SK-MEL-5 (cell line): ENCODE measurements at regions not wholly inside any gene's neighbourhood (a gene's known extent, or its start where the extent isn't known, plus 50 kb on each side); places are given as distances from the start of the nearest gene placed in this dataset.

Experiments
- DNase-seq: peaks from one replicate; pipeline ENCODE4 v3.0.0-alpha.2; 2016; ENCODE audit warnings: low read depth, low spot score
- in situ Hi-C: cut with HindIII; loops from 2 replicates; pipeline ENCODE4 v1.10.0; 2016; ENCODE audit warnings: low sequenced_read_pairs, high pct_unique_total_duplicates, low pct_unique_long_range_greater_than_20kb

DNA sequence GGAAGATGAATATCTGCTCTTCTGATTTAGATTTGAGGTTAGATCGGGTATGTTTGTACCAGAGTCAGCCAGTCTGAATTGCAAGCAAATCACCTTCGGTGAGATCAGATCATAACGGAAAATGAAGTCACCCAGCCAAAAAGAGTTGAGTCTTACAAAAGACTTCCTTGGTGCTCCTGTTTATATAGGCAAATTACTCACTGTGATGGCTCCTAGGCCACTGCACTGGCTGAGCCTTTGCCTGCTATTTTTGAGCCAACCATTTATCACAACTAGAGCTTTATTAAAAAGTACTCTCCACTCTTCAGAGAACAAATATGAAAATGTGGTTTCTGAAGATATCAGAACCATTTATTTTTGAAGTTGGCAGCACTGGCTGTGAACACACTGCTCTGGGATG, 277.7 kb upstream of the PCSK5 start:
- in situ Hi-C loops, result no loop called here
- DNase-seq, result no peak

DNA sequence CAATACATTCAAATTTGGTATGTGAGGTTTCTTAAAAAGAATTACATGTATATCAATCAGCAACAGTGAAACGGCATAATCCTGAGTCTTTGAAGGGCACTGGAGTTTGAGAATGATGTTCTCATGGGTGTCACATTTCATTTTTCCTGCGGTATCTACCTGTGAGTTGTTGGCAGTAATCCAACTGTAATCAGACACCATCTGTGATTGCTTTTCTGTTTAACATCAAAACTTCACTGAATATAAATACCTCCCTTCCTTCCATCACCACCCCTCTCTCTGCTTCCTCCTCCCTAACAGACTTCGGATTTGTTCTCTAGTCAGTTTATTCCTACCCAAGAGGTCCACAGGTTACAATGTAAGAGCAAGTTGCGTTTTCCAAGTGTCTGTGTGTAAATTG, 275.2 kb upstream of the PCSK5 start:
- DNase-seq, result no peak
- in situ Hi-C loops, result no loop called here

- in situ Hi-C loops, result no loop called here
- DNase-seq, result no peak
Observed at GRCh38 chr9:75616052-75616451, 274.4 kb upstream of the PCSK5 start.

DNA sequence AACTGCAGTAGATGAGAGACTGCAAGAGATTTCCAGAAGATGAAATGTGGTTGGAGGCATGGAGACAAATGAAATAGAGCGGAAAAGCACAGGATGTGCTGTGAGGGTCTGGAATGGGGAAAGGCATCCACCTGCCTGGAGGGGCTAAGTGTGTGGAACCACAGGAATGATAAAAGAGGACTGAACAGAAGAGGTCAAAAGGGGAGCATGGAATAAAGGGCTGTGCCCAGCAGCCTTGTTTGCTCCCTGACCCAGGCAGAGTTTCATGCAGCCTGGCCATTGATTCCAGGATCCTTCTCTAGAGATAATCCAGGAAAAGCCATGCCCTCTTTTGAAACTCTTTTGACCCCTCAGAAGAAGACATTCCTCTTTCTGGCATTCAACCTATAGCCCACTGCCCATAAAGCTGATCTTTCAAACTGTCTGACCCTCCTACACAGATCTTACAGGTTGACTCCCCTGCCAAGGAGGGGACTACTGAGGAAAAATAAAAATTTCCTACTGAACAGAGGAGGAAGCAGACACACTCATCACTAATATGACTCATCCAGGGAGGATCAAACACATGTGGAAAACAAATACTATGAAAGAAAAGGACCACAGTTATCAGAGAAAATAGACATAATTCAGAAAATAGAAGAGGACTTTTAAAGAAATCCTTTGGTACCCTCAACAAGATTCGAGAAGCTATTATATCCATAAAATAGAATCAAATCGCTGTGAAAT, 273.5 kb upstream of the PCSK5 start:
- no peak for DNase-seq
- in situ Hi-C loops, result no loop called here

- in situ Hi-C loops, result no loop called here
Observed at GRCh38 chr9:75623462-75623861, 267.0 kb upstream of the PCSK5 start.

GRCh38 chr9:75624998-75625397, 265.5 kb upstream of the PCSK5 start:
- DNase-seq, result no peak
- in situ Hi-C loops, result no loop called here

More at GRCh38 chr9:75623462-75623861, 267.0 kb upstream of the PCSK5 start:
- no peak for DNase-seq

- no peak for DNase-seq
- in situ Hi-C loops, result no loop called here
Observed at GRCh38 chr9:75626860-75627259, 263.6 kb upstream of the PCSK5 start.

GRCh38 chr9:75628952-75629351, 261.5 kb upstream of the PCSK5 start:
- in situ Hi-C loops, result no loop called here
- no peak for DNase-seq

GRCh38 chr9:75633451-75634057, 256.9 kb upstream of the PCSK5 start:
- DNase-seq, result no peak
- in situ Hi-C loops, result no loop called here

DNA sequence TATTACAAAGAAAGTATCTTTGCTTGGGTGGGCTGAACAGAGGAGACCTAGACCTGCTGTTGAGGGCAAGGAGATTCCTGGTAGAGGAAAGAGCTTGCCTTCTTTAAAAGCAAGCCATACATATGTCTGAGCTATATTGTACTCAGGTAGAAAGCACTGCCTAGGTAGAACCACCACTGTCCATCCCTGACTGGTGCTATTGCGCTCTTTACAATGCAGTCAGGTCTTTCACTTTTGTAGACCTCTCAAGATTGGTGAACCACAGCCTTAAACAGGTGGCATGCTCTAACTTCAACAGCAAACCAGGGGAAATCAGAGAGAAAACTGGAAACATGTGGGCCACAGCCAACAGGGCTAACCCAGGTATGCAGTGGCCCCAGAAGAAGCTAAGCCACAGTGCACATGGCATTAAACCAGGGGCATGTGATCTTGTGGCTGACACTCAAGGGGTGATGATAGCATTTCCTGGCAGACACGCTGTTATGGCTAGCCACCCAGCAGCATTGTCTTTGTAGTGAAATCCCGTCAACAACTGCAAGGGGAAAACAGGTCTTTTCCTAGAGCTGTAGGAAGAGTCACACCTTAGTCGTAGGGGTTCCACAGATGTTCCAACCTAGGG, 253.9 kb upstream of the PCSK5 start:
- no peak for DNase-seq
- in situ Hi-C loops, result no loop called here

DNA sequence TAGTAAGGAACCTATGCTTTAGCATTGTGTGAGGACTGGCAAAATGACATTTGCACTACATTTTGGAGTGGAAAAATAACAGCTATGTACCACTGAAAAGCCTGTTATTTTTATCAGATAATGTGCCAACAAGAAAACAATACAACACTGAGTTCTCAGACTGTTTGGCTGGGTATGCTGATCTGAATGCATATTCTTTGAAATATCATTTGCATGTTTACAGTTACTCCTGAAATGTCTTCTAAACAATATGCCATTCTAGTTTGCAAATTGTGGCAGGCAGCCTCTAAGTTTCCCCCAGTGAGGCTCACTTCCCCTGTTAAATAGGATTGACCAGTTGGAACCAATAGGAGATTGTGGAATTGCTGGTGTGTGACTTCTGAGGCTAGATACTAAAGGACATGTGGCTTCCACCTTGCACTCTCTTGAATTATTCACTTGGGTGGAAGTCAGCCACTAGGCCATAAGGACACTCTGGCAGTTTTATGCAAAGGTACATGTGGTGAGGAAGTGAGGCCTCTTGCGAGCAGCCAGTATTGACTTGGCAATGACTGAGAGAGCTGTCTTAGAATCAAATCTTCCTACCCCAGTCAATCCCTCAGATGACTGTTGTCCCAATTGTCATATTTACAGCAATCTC, 250.4 kb upstream of the PCSK5 start:
- DNase-seq, result no peak
- in situ Hi-C loops, result no loop called here

GRCh38 chr9:75642522-75642921, 248.0 kb upstream of the PCSK5 start:
- no peak for DNase-seq

GRCh38 chr9:75644649-75645048, 245.8 kb upstream of the PCSK5 start:
- DNase-seq, result no peak
- in situ Hi-C loops, result no loop called here

More at GRCh38 chr9:75642522-75642921, 248.0 kb upstream of the PCSK5 start:
- in situ Hi-C loops, result no loop called here

- DNase-seq, result no peak
- in situ Hi-C loops, result no loop called here
Observed at GRCh38 chr9:75648034-75648433, 242.4 kb upstream of the PCSK5 start.

GRCh38 chr9:75649060-75649459, 241.4 kb upstream of the PCSK5 start:
- no peak for DNase-seq
- in situ Hi-C loops, result no loop called here

- in situ Hi-C loops, result no loop called here
- no peak for DNase-seq
Observed at GRCh38 chr9:75651709-75652108, 238.8 kb upstream of the PCSK5 start.

- in situ Hi-C loops, result no loop called here
- no peak for DNase-seq
Observed at GRCh38 chr9:75653335-75653734, 237.1 kb upstream of the PCSK5 start.

DNA sequence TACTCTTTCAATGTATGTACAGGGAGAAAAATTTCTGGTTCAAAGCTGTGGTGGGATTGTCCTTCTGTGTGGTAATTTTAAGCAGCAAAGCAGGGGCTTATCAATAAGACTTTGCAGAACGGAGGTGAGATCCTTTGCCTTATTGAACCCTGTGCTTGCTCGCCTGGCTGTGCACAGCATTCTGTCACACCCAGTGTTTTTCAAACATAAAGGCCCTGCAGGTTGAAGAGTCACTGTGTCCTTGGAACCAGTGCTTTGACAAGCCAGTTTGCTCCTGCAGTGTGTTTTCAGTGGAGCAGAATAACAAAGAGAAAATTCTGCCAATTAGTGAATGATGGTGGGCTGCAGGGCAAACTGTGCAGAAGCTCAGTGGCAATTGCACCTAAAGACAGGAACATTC, 236.7 kb upstream of the PCSK5 start:
- in situ Hi-C loops, result no loop called here
- no peak for DNase-seq

DNA sequence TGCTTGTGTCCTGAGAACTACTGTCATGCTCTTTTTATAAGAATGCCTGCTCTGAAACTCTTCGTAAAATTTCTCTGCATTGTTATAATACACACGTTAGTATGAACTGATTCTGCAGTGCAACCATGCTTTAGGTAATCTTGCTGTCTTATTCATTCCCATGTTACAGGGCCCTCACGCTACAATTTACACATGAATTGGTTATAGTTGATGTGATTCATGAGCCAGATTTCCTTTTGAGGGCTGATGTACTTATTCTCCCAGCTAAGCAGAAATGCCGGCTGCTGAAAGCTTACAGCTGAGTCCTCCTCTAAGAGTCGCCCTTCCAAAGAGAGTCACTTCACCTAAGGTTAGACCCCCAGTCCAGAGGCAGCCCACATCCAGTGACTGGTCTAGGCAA, 233.5 kb upstream of the PCSK5 start:
- DNase-seq, result no peak
- in situ Hi-C loops, result no loop called here
